Astrocyte of the spinal cord (primary cell): ENCODE measurements at regions not wholly inside any gene's neighbourhood (a gene's known extent, or its start where the extent isn't known, plus 50 kb on each side); places are given as distances from the start of the nearest gene placed in this dataset.

Experiments
- DNase-seq: peaks from one replicate; pipeline ENCODE4 v3.0.0; 2011; ENCODE audit warnings: low read depth, low spot score
- H3K4me3 ChIP-seq: 2 replicates; pipeline ENCODE4 v1.5.1; 2011; ENCODE audit warnings: low read depth, mild to moderate bottlenecking, low read length, moderate library complexity
- CTCF ChIP-seq: IDR thresholded peaks from 2 replicates; pipeline ENCODE4 v1.5.1; 2012; ENCODE audit warnings: low read depth, mild to moderate bottlenecking, low read length, inconsistent platforms
- in situ Hi-C: cut with HindIII; loops from 2 replicates; pipeline ENCODE4 v1.10.0; 2017; ENCODE audit warnings: low sequenced_read_pairs

GRCh38 chr4:136106753-136107152 is 1425.5 kb downstream of the PCDH18 start:
- no peak overlapping the region for H3K4me3 ChIP-seq
- in situ Hi-C loops, result no loop called here
- TF ChIP-seq CTCF, result no peak
- DNase-seq, result no peak

GRCh38 chr4:136103616-136104015 is 1428.7 kb downstream of the PCDH18 start:
- DNase-seq, result no peak
- no peak for TF ChIP-seq CTCF
- in situ Hi-C loops, result no loop called here
- no peak overlapping the region for H3K4me3 ChIP-seq

- no peak for TF ChIP-seq CTCF
- no peak for DNase-seq
- in situ Hi-C loops, result no loop called here
These were observed 1434.6 kb downstream of the PCDH18 start for GRCh38 chr4:136097676-136098075.

GRCh38 chr4:136088211-136088867 is 1444.0 kb downstream of the PCDH18 start:
- TF ChIP-seq CTCF, result no peak
- no peak overlapping the region for H3K4me3 ChIP-seq
- in situ Hi-C loops, result no loop called here
- DNase-seq, result no peak

More at GRCh38 chr4:136097676-136098075, 1434.6 kb downstream of the PCDH18 start:
- no peak overlapping the region for H3K4me3 ChIP-seq

- in situ Hi-C loops, result no loop called here
- H3K4me3 ChIP-seq, result no peak overlapping the region
- TF ChIP-seq CTCF, result no peak
- peak; percentile 78 for DNase-seq
These were observed 1453.3 kb downstream of the PCDH18 start for GRCh38 chr4:136078976-136079375.

- no peak for DNase-seq
- H3K4me3 ChIP-seq, result no peak overlapping the region
- TF ChIP-seq CTCF, result no peak
- in situ Hi-C loops, result no loop called here
These were observed 1475.5 kb downstream of the PCDH18 start for GRCh38 chr4:136056748-136057147.
